Keratinocyte (primary cell): ENCODE measurements at regions not wholly inside any gene's neighbourhood (a gene's known extent, or its start where the extent isn't known, plus 50 kb on each side); places are given as distances from the start of the nearest gene placed in this dataset.

Experiments
- DNase-seq: peaks from one replicate; pipeline ENCODE4 v3.0.0-alpha.2; 2011; ENCODE audit warnings: low read depth, missing footprints, low spot score
- FAIRE-seq: peaks from 2 replicates; lab custom pipeline; 2011; peaks lifted over from hg19 to GRCh38; lab: Jason Lieb, UNC
- H2AFZ ChIP-seq: 2 replicates; pipeline ENCODE4 v1.6.0; 2012; ENCODE audit warnings: low read length, control low read depth, inconsistent platforms; ENCODE audit not compliant: control insufficient read depth
- H3K27ac ChIP-seq: 2 replicates; pipeline ENCODE4 v1.5.1; 2011; ENCODE audit warnings: low read length; ENCODE audit not compliant: control insufficient read depth, insufficient read depth
- H3K27me3 ChIP-seq: 3 replicates; pipeline ENCODE4 v1.6.0; 2011; ENCODE audit warnings: low read length; ENCODE audit not compliant: control insufficient read depth, insufficient read depth; ENCODE audit errors: extremely low read depth
- H3K36me3 ChIP-seq, 2 experiments: 2 replicates in 1 of 2; 3 replicates in 1 of 2; pipeline ENCODE4 v1.5.1; 2011; ENCODE audit warnings: low read length in 2 of 2, mild to moderate bottlenecking in 1 of 2; ENCODE audit not compliant: control insufficient read depth in 2 of 2, insufficient read depth in 2 of 2; ENCODE audit errors: extremely low read depth in 1 of 2
- H3K4me1 ChIP-seq: 3 replicates; pipeline ENCODE4 v1.5.1; 2011; ENCODE audit warnings: low read length; ENCODE audit not compliant: control insufficient read depth, insufficient read depth; ENCODE audit errors: extremely low read depth
- H3K4me2 ChIP-seq: 3 replicates; pipeline ENCODE4 v1.6.0; 2011; ENCODE audit warnings: low read depth, low read length; ENCODE audit not compliant: control insufficient read depth, insufficient read depth; ENCODE audit errors: extremely low read depth
- H3K4me3 ChIP-seq, 3 experiments: fragments of 200-600 bp in 1 of 3; sonication (generic) in 1 of 3; 2 replicates in 2 of 3; 3 replicates in 1 of 3; pipeline ENCODE4 v1.5.1; 2011 to 2016; ENCODE audit warnings: low read length in 3 of 3, mild to moderate bottlenecking in 3 of 3, control low read depth in 2 of 3, inconsistent platforms in 1 of 3, low read depth in 1 of 3, mixed read lengths in 1 of 3, mixed run types in 1 of 3, moderate library complexity in 1 of 3; ENCODE audit not compliant: control insufficient read depth in 2 of 3, insufficient read depth in 2 of 3; ENCODE audit errors: extremely low read depth in 1 of 3
- H3K79me2 ChIP-seq: 2 replicates; pipeline ENCODE4 v1.6.0; 2012; ENCODE audit warnings: low read length; ENCODE audit not compliant: control insufficient read depth, insufficient read depth
- H3K9ac ChIP-seq: 3 replicates; pipeline ENCODE4 v1.6.0; 2011; ENCODE audit warnings: low read length; ENCODE audit not compliant: control insufficient read depth, insufficient read depth; ENCODE audit errors: extremely low read depth
- H3K9me1 ChIP-seq: 3 replicates; pipeline ENCODE4 v1.6.0; 2011; ENCODE audit warnings: low read length; ENCODE audit not compliant: control insufficient read depth, insufficient read depth; ENCODE audit errors: extremely low read depth
- H3K9me3 ChIP-seq: 2 replicates; pipeline ENCODE4 v1.5.1; 2012; ENCODE audit warnings: low read depth, low read length; ENCODE audit not compliant: control insufficient read depth
- H4K20me1 ChIP-seq: 3 replicates; pipeline ENCODE4 v1.6.0; 2011; ENCODE audit warnings: low read length; ENCODE audit not compliant: control insufficient read depth, insufficient read depth; ENCODE audit errors: extremely low read depth
- EZH2 ChIP-seq: IDR thresholded peaks from one replicate; pipeline ENCODE4 v1.6.1; 2012; ENCODE audit warnings: inconsistent platforms, mild to moderate bottlenecking, low read length, moderate library complexity
- dilution Hi-C: fragments of 300-500 bp; cut with MboI; formaldehyde crosslinking; loops from one replicate; pipeline ENCODE4 v1.7.0; 2020; ENCODE audit warnings: low sequenced_read_pairs; ENCODE audit not compliant: extremely low pct_ligation_motif_present
- TF ChIP-seq, protein P1 (sequence below), 3 experiments: IDR thresholded peaks in 1 of 3; conservative IDR thresholded peaks in 1 of 3; optimal IDR thresholded peaks in 1 of 3; 2 replicates in 2 of 3; 3 replicates in 1 of 3; pipeline versions ENCODE3 to v1.5.1; 2011; ENCODE audit warnings: low read length in 3 of 3, mild to moderate bottlenecking in 3 of 3, moderate library complexity in 2 of 3, control low read depth in 1 of 3, inconsistent platforms in 1 of 3; ENCODE audit not compliant: insufficient read depth in 2 of 3; ENCODE audit errors: extremely low read depth in 1 of 3

DNA sequence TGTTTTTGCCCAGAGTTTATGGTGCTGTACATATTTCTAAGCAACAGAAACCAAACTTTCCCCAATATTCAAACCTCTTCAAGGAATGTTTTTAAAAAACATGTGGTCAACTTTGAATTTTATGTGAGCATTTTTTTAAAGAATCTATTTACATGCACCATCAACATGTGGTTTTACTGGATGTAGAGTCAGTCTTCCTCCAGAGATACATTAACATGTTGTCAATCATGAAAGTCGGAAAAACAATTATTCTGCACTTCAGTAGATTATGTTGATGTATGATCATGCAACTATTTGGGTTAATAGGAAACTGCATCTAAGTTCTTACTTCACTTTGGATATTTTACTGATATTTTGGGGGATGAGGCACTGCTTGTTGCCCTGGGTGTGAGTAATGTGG is 208.6 kb downstream of the FOXL1 start:
- Histone ChIP-seq H3K27ac (no peak overlapping the region), H3K9ac (no peak overlapping the region), H2AFZ (no peak overlapping the region), H3K4me2 (no peak overlapping the region), H3K79me2 (no peaks in the 10 kb centered on the region), H3K9me3 (no peaks in the 10 kb centered on the region), H4K20me1 (no peaks in the 10 kb centered on the region), H3K4me3 (no peak overlapping the region), H3K4me1 (peaks cover 9% of the 10 kb centered on the region), H3K9me1 (no peaks in the 10 kb centered on the region), H3K27me3 (peaks cover 15% of the 10 kb centered on the region), H3K36me3 (no peaks in the 10 kb centered on the region)
- TF ChIP-seq, protein P1, sequence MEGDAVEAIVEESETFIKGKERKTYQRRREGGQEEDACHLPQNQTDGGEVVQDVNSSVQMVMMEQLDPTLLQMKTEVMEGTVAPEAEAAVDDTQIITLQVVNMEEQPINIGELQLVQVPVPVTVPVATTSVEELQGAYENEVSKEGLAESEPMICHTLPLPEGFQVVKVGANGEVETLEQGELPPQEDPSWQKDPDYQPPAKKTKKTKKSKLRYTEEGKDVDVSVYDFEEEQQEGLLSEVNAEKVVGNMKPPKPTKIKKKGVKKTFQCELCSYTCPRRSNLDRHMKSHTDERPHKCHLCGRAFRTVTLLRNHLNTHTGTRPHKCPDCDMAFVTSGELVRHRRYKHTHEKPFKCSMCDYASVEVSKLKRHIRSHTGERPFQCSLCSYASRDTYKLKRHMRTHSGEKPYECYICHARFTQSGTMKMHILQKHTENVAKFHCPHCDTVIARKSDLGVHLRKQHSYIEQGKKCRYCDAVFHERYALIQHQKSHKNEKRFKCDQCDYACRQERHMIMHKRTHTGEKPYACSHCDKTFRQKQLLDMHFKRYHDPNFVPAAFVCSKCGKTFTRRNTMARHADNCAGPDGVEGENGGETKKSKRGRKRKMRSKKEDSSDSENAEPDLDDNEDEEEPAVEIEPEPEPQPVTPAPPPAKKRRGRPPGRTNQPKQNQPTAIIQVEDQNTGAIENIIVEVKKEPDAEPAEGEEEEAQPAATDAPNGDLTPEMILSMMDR (optimal IDR thresholded peaks at IDR 0.05 in 1 of 3, IDR thresholded peaks at IDR 0.05 in 1 of 3, conservative IDR thresholded peaks at IDR 0.05 in 1 of 3; ENCODE audit: extremely low read depth in 1 of 3, insufficient read depth in 2 of 3, low read length in 3 of 3), result no peak
- TF ChIP-seq EZH2, result no peak
- DNase-seq, result no peak
- dilution Hi-C loops, result no loop called here
- FAIRE-seq, result no peak

DNA sequence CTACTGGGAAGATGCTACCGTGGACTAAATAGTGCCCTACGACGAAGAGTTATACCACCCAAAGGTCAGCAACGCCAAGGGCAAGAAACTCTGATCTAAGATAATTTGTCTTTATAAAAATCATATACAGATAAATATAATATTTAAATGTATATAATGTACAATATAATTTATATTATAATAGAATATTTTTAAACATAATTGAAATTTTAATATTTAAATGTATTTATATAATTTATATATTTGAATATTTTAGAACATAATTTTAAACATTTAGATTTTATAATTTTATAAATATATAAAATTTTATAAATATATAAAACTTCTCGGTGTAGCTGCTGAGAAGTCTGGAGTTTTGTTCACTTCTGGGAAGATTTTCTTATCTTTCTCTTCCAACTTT is 209.2 kb downstream of the FOXL1 start:
- DNase-seq (no peak), FAIRE-seq (no peak)
- no peak overlapping the region for H3K4me2 ChIP-seq
- TF ChIP-seq, protein P1 (optimal IDR thresholded peaks at IDR 0.05 in 1 of 3, IDR thresholded peaks at IDR 0.05 in 1 of 3, conservative IDR thresholded peaks at IDR 0.05 in 1 of 3; ENCODE audit: extremely low read depth in 1 of 3, insufficient read depth in 2 of 3, low read length in 3 of 3), result no peak
- TF ChIP-seq EZH2, result no peak
- no peak overlapping the region for H2AFZ ChIP-seq
- H3K36me3 ChIP-seq, result no peaks in the 10 kb centered on the region
- no peak overlapping the region for H3K27ac ChIP-seq
- peaks cover 15% of the 10 kb centered on the region for H3K27me3 ChIP-seq
- H3K9ac ChIP-seq, result no peak overlapping the region
- H3K9me3 ChIP-seq, result no peaks in the 10 kb centered on the region
- H3K9me1 ChIP-seq, result no peaks in the 10 kb centered on the region
- dilution Hi-C loops, result no loop called here
- no peak overlapping the region for H3K4me3 ChIP-seq
- H3K79me2 ChIP-seq, result no peaks in the 10 kb centered on the region
- no peaks in the 10 kb centered on the region for H4K20me1 ChIP-seq
- H3K4me1 ChIP-seq, result peaks cover 9% of the 10 kb centered on the region
